ENCODE measurements at regions not wholly inside any gene's neighbourhood (a gene's known extent, or its start where the extent isn't known, plus 50 kb on each side); places are given as distances from the start of the nearest gene placed in this dataset.

DNA sequence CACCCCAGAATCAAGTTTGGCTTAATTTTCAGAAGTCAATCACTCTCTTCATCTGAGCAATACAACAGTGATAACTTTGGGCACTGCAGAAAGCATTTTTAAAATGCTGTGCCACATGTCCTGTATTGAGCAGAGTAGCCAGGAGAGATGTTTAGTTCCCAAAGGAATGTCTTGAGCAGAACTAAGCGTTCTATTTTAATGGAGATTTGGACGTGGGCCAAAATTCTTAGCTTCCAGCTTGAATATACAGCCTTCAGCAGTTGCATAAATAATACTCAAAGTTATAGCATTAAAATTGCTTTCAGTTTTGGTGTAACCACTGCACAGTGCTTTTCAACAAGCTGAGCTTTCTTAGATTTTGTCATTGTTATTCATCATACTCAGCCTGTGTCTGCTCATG lies 679.2 kb downstream of the NLGN4X start:
- TF ChIP-seq, protein P1, sequence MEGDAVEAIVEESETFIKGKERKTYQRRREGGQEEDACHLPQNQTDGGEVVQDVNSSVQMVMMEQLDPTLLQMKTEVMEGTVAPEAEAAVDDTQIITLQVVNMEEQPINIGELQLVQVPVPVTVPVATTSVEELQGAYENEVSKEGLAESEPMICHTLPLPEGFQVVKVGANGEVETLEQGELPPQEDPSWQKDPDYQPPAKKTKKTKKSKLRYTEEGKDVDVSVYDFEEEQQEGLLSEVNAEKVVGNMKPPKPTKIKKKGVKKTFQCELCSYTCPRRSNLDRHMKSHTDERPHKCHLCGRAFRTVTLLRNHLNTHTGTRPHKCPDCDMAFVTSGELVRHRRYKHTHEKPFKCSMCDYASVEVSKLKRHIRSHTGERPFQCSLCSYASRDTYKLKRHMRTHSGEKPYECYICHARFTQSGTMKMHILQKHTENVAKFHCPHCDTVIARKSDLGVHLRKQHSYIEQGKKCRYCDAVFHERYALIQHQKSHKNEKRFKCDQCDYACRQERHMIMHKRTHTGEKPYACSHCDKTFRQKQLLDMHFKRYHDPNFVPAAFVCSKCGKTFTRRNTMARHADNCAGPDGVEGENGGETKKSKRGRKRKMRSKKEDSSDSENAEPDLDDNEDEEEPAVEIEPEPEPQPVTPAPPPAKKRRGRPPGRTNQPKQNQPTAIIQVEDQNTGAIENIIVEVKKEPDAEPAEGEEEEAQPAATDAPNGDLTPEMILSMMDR (conservative IDR thresholded peaks at IDR 0.05; ENCODE audit: low read depth in 2 of 2) = no peak
- TF ChIP-seq EZH2 (IDR thresholded peaks at IDR 0.05; ENCODE audit: low read depth, unreplicated experiment) (no peak), JUNB (IDR thresholded peaks at IDR 0.05; ENCODE audit: unreplicated experiment) (no peak), POLR2AphosphoS5 (IDR thresholded peaks at IDR 0.05; ENCODE audit: low read depth) (no peak), ZNF331 (CRISPR knock-in tag; IDR thresholded peaks at IDR 0.05; ENCODE audit: low read depth) (no peak), CREB1 (CRISPR knock-in tag; IDR thresholded peaks at IDR 0.05; ENCODE audit: low read depth) (no peak), EZH2phosphoT487 (IDR thresholded peaks at IDR 0.05; ENCODE audit: unreplicated experiment) (no peak), ZNF114 (CRISPR knock-in tag; IDR thresholded peaks at IDR 0.05) (no peak), STAT1 (IDR thresholded peaks at IDR 0.05; ENCODE audit: unreplicated experiment) (no peak), NANOG (IDR thresholded peaks at IDR 0.05; ENCODE audit: borderline replicate concordance) (no peak)
- TF ChIP-seq, protein P2, sequence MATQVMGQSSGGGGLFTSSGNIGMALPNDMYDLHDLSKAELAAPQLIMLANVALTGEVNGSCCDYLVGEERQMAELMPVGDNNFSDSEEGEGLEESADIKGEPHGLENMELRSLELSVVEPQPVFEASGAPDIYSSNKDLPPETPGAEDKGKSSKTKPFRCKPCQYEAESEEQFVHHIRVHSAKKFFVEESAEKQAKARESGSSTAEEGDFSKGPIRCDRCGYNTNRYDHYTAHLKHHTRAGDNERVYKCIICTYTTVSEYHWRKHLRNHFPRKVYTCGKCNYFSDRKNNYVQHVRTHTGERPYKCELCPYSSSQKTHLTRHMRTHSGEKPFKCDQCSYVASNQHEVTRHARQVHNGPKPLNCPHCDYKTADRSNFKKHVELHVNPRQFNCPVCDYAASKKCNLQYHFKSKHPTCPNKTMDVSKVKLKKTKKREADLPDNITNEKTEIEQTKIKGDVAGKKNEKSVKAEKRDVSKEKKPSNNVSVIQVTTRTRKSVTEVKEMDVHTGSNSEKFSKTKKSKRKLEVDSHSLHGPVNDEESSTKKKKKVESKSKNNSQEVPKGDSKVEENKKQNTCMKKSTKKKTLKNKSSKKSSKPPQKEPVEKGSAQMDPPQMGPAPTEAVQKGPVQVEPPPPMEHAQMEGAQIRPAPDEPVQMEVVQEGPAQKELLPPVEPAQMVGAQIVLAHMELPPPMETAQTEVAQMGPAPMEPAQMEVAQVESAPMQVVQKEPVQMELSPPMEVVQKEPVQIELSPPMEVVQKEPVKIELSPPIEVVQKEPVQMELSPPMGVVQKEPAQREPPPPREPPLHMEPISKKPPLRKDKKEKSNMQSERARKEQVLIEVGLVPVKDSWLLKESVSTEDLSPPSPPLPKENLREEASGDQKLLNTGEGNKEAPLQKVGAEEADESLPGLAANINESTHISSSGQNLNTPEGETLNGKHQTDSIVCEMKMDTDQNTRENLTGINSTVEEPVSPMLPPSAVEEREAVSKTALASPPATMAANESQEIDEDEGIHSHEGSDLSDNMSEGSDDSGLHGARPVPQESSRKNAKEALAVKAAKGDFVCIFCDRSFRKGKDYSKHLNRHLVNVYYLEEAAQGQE (IDR thresholded peaks at IDR 0.05; ENCODE audit: unreplicated experiment) = no peak
- TF ChIP-seq, protein P3, sequence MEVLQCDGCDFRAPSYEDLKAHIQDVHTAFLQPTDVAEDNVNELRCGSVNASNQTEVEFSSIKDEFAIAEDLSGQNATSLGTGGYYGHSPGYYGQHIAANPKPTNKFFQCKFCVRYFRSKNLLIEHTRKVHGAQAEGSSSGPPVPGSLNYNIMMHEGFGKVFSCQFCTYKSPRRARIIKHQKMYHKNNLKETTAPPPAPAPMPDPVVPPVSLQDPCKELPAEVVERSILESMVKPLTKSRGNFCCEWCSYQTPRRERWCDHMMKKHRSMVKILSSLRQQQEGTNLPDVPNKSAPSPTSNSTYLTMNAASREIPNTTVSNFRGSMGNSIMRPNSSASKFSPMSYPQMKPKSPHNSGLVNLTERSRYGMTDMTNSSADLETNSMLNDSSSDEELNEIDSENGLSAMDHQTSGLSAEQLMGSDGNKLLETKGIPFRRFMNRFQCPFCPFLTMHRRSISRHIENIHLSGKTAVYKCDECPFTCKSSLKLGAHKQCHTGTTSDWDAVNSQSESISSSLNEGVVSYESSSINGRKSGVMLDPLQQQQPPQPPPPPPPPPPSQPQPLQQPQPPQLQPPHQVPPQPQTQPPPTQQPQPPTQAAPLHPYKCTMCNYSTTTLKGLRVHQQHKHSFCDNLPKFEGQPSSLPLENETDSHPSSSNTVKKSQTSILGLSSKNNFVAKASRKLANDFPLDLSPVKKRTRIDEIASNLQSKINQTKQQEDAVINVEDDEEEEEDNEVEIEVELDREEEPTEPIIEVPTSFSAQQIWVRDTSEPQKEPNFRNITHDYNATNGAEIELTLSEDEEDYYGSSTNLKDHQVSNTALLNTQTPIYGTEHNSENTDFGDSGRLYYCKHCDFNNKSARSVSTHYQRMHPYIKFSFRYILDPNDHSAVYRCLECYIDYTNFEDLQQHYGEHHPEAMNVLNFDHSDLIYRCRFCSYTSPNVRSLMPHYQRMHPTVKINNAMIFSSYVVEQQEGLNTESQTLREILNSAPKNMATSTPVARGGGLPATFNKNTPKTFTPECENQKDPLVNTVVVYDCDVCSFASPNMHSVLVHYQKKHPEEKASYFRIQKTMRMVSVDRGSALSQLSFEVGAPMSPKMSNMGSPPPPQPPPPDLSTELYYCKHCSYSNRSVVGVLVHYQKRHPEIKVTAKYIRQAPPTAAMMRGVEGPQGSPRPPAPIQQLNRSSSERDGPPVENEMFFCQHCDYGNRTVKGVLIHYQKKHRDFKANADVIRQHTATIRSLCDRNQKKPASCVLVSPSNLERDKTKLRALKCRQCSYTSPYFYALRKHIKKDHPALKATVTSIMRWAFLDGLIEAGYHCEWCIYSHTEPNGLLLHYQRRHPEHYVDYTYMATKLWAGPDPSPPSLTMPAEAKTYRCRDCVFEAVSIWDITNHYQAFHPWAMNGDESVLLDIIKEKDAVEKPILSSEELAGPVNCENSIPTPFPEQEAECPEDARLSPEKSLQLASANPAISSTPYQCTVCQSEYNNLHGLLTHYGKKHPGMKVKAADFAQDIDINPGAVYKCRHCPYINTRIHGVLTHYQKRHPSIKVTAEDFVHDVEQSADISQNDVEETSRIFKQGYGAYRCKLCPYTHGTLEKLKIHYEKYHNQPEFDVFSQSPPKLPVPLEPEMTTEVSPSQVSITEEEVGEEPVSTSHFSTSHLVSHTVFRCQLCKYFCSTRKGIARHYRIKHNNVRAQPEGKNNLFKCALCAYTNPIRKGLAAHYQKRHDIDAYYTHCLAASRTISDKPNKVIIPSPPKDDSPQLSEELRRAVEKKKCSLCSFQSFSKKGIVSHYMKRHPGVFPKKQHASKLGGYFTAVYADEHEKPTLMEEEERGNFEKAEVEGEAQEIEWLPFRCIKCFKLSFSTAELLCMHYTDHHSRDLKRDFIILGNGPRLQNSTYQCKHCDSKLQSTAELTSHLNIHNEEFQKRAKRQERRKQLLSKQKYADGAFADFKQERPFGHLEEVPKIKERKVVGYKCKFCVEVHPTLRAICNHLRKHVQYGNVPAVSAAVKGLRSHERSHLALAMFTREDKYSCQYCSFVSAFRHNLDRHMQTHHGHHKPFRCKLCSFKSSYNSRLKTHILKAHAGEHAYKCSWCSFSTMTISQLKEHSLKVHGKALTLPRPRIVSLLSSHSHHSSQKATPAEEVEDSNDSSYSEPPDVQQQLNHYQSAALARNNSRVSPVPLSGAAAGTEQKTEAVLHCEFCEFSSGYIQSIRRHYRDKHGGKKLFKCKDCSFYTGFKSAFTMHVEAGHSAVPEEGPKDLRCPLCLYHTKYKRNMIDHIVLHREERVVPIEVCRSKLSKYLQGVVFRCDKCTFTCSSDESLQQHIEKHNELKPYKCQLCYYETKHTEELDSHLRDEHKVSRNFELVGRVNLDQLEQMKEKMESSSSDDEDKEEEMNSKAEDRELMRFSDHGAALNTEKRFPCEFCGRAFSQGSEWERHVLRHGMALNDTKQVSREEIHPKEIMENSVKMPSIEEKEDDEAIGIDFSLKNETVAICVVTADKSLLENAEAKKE (CRISPR knock-in tag; IDR thresholded peaks at IDR 0.05) = no peak
